ENCODE measurements at regions not wholly inside any gene's neighbourhood (a gene's known extent, or its start where the extent isn't known, plus 50 kb on each side); places are given as distances from the start of the nearest gene placed in this dataset.

- no peak overlapping the region for H3K4me3 ChIP-seq (ENCODE audit: low read depth, low read length)
- DNase-seq (ENCODE audit: low read depth, low spot score), result peak; percentile 83
- in situ Hi-C loops (cut with HindIII; ENCODE audit: low sequenced_read_pairs), result no loop called here
- TF ChIP-seq, protein P1, sequence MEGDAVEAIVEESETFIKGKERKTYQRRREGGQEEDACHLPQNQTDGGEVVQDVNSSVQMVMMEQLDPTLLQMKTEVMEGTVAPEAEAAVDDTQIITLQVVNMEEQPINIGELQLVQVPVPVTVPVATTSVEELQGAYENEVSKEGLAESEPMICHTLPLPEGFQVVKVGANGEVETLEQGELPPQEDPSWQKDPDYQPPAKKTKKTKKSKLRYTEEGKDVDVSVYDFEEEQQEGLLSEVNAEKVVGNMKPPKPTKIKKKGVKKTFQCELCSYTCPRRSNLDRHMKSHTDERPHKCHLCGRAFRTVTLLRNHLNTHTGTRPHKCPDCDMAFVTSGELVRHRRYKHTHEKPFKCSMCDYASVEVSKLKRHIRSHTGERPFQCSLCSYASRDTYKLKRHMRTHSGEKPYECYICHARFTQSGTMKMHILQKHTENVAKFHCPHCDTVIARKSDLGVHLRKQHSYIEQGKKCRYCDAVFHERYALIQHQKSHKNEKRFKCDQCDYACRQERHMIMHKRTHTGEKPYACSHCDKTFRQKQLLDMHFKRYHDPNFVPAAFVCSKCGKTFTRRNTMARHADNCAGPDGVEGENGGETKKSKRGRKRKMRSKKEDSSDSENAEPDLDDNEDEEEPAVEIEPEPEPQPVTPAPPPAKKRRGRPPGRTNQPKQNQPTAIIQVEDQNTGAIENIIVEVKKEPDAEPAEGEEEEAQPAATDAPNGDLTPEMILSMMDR (IDR thresholded peaks at IDR 0.05; ENCODE audit: low read depth, low read length), result no peak
Measured at GRCh38 chr9:82124090-82124489, 135.5 kb downstream of the SPATA31D1 start.

DNA sequence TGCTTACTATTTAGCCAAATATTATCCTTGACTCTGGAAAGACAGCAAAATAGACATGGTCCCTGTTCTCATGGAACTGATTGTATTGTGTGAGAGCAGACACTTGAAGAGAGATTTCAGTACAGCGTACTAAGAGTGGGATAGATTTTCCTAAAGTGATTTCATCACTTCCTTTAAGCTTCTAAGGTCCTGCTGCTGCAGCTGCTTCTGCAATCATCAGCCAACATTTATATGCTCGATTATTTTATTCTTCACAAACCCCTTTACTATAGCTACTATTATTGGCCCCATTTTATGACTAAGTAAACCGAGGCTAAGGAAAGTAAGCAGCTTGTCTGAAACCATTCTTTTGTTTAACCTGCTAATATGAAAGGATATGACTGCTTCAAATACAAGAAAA, 137.7 kb downstream of the SPATA31D1 start:
- in situ Hi-C loops (cut with HindIII; ENCODE audit: low sequenced_read_pairs), result no loop called here
- DNase-seq (ENCODE audit: low read depth, low spot score), result no peak

DNA sequence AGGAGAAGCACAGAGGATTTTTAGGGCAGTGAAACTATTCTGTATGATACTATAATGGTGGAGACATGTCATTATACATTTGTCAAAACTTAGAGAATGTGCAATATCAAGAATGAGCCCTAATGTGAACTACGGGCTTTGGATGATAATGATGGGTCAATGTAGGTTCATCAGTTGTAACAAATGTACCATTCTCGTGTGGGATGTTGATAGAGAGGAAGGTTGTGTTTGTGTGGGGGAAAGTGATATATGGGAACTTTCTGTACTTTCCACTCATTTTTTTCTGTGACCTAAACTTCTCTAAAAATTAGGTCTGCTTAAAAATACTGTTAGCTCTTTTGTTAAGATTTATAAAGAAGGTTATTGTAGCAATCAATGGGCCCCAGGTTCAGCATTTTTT, 138.9 kb downstream of the SPATA31D1 start:
- no peak for DNase-seq (ENCODE audit: low read depth, low spot score)
- TF ChIP-seq, protein P1 (IDR thresholded peaks at IDR 0.05; ENCODE audit: low read depth, low read length), result no peak
- in situ Hi-C loops (cut with HindIII; ENCODE audit: low sequenced_read_pairs), result no loop called here
- no peak overlapping the region for H3K4me3 ChIP-seq (ENCODE audit: low read depth, low read length)

More for the DNA sequence above, 137.7 kb downstream of the SPATA31D1 start:
- TF ChIP-seq, protein P1 (IDR thresholded peaks at IDR 0.05; ENCODE audit: low read depth, low read length), result no peak
- H3K4me3 ChIP-seq (ENCODE audit: low read depth, low read length), result no peak overlapping the region

DNA sequence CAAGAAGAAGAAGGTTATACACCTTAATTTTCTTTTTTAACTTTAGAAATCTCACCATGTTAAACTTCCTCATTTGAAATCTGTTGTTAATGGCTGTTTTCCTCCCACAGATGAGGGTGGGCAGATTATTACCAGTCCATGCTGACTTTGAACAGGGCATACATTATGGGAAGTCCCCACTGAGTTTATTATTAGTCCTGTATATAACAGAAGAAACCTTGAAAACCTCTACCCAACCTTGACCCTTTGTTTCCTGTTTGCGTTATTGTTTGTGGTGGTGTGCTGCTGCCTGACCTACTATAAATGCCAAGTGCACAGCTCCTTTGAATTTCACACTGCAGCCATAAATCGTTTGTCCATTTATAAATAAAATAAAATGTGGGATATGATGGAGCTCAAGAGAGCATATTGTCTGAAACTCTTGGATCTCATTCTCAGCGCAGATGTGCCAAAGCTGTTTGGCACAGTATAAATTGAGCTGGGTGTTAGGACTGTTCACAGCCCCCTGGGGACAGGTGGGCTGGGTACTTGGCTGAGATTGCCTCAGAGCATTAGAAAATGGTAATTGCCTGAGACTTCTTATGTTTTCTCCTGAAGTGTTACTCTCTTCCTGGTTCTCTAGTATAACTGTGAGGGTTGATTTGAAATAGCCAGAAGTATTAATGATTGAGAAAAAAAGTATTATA, 139.6 kb downstream of the SPATA31D1 start:
- in situ Hi-C loops (cut with HindIII; ENCODE audit: low sequenced_read_pairs), result no loop called here
- no peak overlapping the region for H3K4me3 ChIP-seq (ENCODE audit: low read depth, low read length)
- TF ChIP-seq, protein P1 (IDR thresholded peaks at IDR 0.05; ENCODE audit: low read depth, low read length), result no peak
- no peak for DNase-seq (ENCODE audit: low read depth, low spot score)

DNA sequence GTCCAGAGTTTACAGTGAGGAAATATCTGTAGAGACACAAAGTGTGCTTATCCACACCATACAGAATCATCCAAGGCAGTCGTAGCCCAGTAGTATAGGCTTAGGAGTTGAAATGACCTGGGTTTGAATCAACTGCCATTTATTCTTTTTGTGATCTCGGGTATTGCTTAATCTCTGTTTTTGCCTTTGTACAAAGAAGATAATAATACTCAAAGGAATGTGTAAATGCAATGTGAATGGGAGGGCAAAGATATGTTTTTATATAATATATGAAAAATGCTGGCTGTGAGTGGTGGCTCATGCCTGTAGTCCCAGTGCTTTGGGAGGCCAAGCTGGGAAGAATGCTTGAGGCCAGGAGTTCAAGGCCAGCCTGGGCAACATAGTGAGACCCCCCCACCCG, 141.1 kb downstream of the SPATA31D1 start:
- TF ChIP-seq, protein P1 (IDR thresholded peaks at IDR 0.05; ENCODE audit: low read depth, low read length), result no peak
- in situ Hi-C loops (cut with HindIII; ENCODE audit: low sequenced_read_pairs), result no loop called here
- no peak for DNase-seq (ENCODE audit: low read depth, low spot score)
- no peak overlapping the region for H3K4me3 ChIP-seq (ENCODE audit: low read depth, low read length)

- DNase-seq (ENCODE audit: low read depth, low spot score), result no peak
- TF ChIP-seq, protein P1 (IDR thresholded peaks at IDR 0.05; ENCODE audit: low read depth, low read length), result no peak
- in situ Hi-C loops (cut with HindIII; ENCODE audit: low sequenced_read_pairs), result no loop called here
- H3K4me3 ChIP-seq (ENCODE audit: low read depth, low read length), result no peak overlapping the region
Measured at GRCh38 chr9:82130331-82131042, 141.9 kb downstream of the SPATA31D1 start.

All from astrocyte of the spinal cord (primary cell).